ENCODE measurements at regions not wholly inside any gene's neighbourhood (a gene's known extent, or its start where the extent isn't known, plus 50 kb on each side); places are given as distances from the start of the nearest gene placed in this dataset.

DNA sequence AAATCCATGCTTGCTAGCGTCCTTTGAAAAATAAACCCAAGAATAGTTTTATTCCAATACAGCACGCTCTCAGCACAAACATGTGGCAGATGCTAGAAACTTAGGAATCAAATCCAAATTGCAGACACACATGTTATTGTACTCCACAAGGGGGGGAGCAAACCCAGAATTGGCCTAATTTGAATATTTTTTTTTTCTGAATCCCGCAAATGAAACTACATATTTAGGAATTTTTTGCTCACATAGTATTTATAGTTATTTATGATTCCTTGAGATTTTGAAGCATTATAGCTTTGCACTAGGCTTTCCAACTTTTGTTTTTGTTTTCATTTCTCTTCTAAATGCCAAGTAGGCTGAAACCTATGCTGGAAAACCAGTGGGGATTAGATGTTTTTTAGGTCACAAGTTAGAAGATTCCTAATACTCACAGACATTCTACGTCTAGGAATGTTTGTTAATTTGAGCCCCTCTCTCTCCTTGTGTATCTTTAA lies 59.3 kb upstream of the CDH11 start:
- TF ChIP-seq, protein P1, sequence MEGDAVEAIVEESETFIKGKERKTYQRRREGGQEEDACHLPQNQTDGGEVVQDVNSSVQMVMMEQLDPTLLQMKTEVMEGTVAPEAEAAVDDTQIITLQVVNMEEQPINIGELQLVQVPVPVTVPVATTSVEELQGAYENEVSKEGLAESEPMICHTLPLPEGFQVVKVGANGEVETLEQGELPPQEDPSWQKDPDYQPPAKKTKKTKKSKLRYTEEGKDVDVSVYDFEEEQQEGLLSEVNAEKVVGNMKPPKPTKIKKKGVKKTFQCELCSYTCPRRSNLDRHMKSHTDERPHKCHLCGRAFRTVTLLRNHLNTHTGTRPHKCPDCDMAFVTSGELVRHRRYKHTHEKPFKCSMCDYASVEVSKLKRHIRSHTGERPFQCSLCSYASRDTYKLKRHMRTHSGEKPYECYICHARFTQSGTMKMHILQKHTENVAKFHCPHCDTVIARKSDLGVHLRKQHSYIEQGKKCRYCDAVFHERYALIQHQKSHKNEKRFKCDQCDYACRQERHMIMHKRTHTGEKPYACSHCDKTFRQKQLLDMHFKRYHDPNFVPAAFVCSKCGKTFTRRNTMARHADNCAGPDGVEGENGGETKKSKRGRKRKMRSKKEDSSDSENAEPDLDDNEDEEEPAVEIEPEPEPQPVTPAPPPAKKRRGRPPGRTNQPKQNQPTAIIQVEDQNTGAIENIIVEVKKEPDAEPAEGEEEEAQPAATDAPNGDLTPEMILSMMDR (IDR thresholded peaks at IDR 0.05) = no peak
- TF ChIP-seq POLR2AphosphoS5 (IDR thresholded peaks at IDR 0.05) (no peak), POLR2A (IDR thresholded peaks at IDR 0.05; ENCODE audit: low read depth) (no peak), EP300 (IDR thresholded peaks at IDR 0.05) (no peak)
